ENCODE measurements at regions not wholly inside any gene's neighbourhood (a gene's known extent, or its start where the extent isn't known, plus 50 kb on each side); places are given as distances from the start of the nearest gene placed in this dataset.
A peak's percentile ranks its signal among the peaks of the same experiment; 100 is the strongest.
"Not testable (repeated sequence)": the region's sequence is repeated elsewhere in the genome, so short reads cannot be mapped to it uniquely, and the experiment has no call there.

DNA sequence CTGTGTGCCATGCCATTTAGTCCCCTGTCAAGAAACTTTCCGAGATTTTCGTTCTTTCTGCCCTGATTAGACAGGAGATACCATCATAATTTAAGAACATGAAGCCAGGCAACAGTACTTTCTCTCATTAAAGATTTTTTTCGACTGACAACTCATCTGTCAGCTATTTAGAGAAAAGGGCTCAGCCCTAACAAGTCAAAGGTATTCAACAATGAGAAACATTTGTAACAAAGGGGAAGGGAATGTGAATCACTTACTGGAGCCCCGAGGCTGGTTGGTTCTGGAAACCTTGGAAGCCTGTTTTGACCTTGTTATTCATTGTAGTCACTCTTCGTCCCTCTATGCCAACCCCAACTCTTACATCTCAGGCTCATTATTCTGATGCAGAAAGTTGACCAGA lies 199.4 kb downstream of the SPP2 start:
- H3K79me2 ChIP-seq (ENCODE audit: insufficient read depth, low read length) = no peaks in the 10 kb centered on the region
- no peak for TF ChIP-seq CTCF (IDR thresholded peaks at IDR 0.05; ENCODE audit: extremely low read depth, low read depth, low read length)
- no peaks in the 10 kb centered on the region for H3K27me3 ChIP-seq (ENCODE audit: insufficient read depth, low read length)
- no peak overlapping the region for H2AFZ ChIP-seq (ENCODE audit: low read length)
- no peaks in the 10 kb centered on the region for H3K36me3 ChIP-seq (ENCODE audit: insufficient read depth, low read length)
- peaks cover 47% of the 10 kb centered on the region for H3K4me1 ChIP-seq (ENCODE audit: insufficient read depth, low read length)
- H3K4me2 ChIP-seq (ENCODE audit: insufficient read depth, low read length) = peak overlapping the region; percentile 1
- no peaks in the 10 kb centered on the region for H4K20me1 ChIP-seq (ENCODE audit: insufficient read depth, low read length)
- peak overlapping the region; percentile 96 for H3K27ac ChIP-seq (ENCODE audit: low read depth, low read length)
- H3K9me3 ChIP-seq (ENCODE audit: low read depth, low read length) = no peaks in the 10 kb centered on the region
- H3K4me3 ChIP-seq (ENCODE audit: insufficient read depth, low read length) = no peak overlapping the region
- peak; percentile 94 for DNase-seq (ENCODE audit: insufficient read length, low spot score, missing footprints)

GRCh38 chr2:234249034-234249735 lies 198.7 kb downstream of the SPP2 start:
- H3K36me3 ChIP-seq (ENCODE audit: insufficient read depth, low read length) = no peaks in the 10 kb centered on the region
- peaks cover 51% of the 10 kb centered on the region for H3K4me1 ChIP-seq (ENCODE audit: insufficient read depth, low read length)
- no peaks in the 10 kb centered on the region for H3K79me2 ChIP-seq (ENCODE audit: insufficient read depth, low read length)
- no peak for TF ChIP-seq CTCF (IDR thresholded peaks at IDR 0.05; ENCODE audit: extremely low read depth, low read depth, low read length)
- H2AFZ ChIP-seq (ENCODE audit: low read length) = no peak overlapping the region
- H3K9me3 ChIP-seq (ENCODE audit: low read depth, low read length) = no peaks in the 10 kb centered on the region
- peak overlapping the region; percentile 1 for H3K4me2 ChIP-seq (ENCODE audit: insufficient read depth, low read length)
- no peak overlapping the region for H3K4me3 ChIP-seq (ENCODE audit: insufficient read depth, low read length)
- peak overlapping the region; percentile 96 for H3K27ac ChIP-seq (ENCODE audit: low read depth, low read length)
- DNase-seq (ENCODE audit: insufficient read length, low spot score, missing footprints) = peak; percentile 53
- no peaks in the 10 kb centered on the region for H4K20me1 ChIP-seq (ENCODE audit: insufficient read depth, low read length)
- H3K27me3 ChIP-seq (ENCODE audit: insufficient read depth, low read length) = no peaks in the 10 kb centered on the region

DNA sequence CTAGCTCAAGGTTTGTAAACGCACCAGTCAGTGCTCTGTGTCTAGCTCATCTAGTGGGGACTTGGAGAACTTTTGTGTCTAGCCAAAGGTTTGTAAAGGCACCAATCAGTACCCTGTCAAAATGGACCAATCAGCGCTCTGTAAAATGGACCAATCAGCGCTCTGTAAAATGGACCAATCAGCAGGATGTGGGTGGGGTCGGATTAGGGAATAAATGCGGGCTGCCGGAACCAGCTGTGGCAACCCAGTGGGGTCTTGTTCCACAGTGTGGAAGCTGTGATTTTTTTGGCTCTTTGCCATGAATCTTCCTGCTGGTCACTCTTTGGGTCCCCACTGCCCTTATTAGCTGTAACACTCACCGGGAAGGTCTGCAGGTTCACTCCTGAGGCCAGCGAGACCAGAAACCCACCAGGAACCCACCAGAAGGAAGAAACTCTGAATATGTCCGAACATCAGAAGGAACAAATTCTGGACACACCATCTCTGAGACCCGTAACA lies 197.8 kb downstream of the SPP2 start:
- not testable (repeated sequence) for H3K27me3 ChIP-seq (ENCODE audit: insufficient read depth, low read length); H3K27ac ChIP-seq (ENCODE audit: low read depth, low read length); H2AFZ ChIP-seq (ENCODE audit: low read length); H3K79me2 ChIP-seq (ENCODE audit: insufficient read depth, low read length); H3K9me3 ChIP-seq (ENCODE audit: low read depth, low read length); H3K4me3 ChIP-seq (ENCODE audit: insufficient read depth, low read length); DNase-seq (ENCODE audit: insufficient read length, low spot score, missing footprints); H3K36me3 ChIP-seq (ENCODE audit: insufficient read depth, low read length); H4K20me1 ChIP-seq (ENCODE audit: insufficient read depth, low read length); H3K4me2 ChIP-seq (ENCODE audit: insufficient read depth, low read length)
- H3K4me1 ChIP-seq (ENCODE audit: insufficient read depth, low read length) = peaks cover 59% of the 10 kb centered on the region

DNA sequence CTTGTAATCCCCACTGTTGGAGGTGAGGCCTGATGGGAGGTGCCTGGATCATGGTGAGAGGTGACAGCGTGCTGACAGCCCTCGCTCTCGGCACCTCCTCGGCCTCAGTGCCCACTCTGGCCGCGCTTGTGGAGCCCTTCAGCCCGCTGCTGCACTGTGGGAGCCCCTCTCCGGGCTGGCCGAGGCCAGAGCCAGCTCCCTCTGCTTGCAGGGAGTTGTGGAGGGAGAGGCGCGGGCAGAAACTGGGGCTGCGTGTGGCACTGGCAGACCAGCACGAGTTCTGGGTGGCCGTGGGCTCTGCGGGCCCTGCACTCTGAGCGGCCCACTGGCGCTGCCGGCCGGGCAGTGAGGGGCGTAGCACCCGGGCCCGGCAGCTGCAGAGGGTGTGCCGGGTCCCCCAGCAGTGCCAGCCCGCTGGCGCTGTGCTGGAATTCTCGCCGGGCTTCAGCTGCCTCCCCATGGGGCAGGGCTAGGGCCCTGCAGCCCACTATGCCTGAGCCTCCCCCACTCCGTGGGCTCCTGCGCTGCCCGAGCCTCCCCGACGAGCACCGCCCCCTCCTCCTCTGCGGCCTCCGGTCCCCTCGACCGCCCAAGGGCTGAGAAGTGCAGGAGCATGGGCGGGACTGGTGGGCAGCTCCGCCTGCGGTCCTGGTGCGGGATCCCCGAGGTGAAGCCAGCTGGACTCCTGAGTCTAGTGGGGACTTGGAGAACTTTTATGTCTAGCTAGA lies 197.1 kb downstream of the SPP2 start:
- H3K79me2 ChIP-seq (ENCODE audit: insufficient read depth, low read length) = no peaks in the 10 kb centered on the region
- H4K20me1 ChIP-seq (ENCODE audit: insufficient read depth, low read length) = no peaks in the 10 kb centered on the region
- TF ChIP-seq CTCF (IDR thresholded peaks at IDR 0.05; ENCODE audit: extremely low read depth, low read depth, low read length) = no peak
- DNase-seq (ENCODE audit: insufficient read length, low spot score, missing footprints) = no peak
- H3K36me3 ChIP-seq (ENCODE audit: insufficient read depth, low read length) = no peaks in the 10 kb centered on the region
- no peak overlapping the region for H3K4me2 ChIP-seq (ENCODE audit: insufficient read depth, low read length)
- H3K9me3 ChIP-seq (ENCODE audit: low read depth, low read length) = no peaks in the 10 kb centered on the region
- H3K4me3 ChIP-seq (ENCODE audit: insufficient read depth, low read length) = no peak overlapping the region
- H3K27me3 ChIP-seq (ENCODE audit: insufficient read depth, low read length) = no peaks in the 10 kb centered on the region
- H3K4me1 ChIP-seq (ENCODE audit: insufficient read depth, low read length) = peaks cover 62% of the 10 kb centered on the region
- H3K27ac ChIP-seq (ENCODE audit: low read depth, low read length) = no peak overlapping the region
- no peak overlapping the region for H2AFZ ChIP-seq (ENCODE audit: low read length)
